ENCODE measurements at regions not wholly inside any gene's neighbourhood (a gene's known extent, or its start where the extent isn't known, plus 50 kb on each side); places are given as distances from the start of the nearest gene placed in this dataset.
A peak's percentile ranks its signal among the peaks of the same experiment; 100 is the strongest.

DNA sequence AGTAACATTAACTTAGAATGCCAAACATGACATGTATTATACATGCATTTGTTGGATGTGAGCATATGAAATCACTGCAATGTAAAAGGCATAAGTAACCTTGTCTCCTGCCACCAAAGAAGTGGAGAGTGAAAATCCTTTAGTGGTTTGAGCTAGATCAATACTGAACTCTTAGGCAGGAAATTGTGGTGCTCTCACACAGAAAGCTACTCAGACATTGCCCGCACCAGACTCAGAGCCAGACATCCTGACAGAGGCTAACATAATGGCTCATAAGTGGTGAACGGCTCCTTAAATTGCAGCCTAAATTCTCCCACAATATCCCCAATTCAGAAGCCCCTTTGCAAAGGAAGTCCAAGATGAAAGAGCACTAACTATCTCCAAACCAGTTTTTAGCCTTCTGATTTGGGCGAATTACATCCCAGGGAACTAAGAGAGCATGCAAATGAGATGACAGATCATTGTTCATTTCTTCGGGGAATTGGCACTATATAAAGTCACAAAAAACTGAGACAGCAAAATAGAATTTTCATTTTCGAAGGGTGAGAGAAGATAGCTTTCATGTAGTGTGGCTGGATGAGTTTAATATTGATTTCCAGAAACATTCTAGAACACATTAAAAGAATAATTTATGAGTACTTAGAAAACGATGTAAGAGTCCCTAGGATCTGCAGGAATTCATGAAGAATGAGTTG, 233.6 kb upstream of the RPS6KA3 start:
- Histone ChIP-seq H3K9ac (ENCODE audit: low read length) (no peak overlapping the region), H3K27me3 (replicated peaks; ENCODE audit: control insufficient read depth, insufficient read depth, low read length) (no peaks in the 10 kb centered on the region), H3K4me3 (ENCODE audit: low read length) (no peak overlapping the region), H3K36me3 (ENCODE audit: control insufficient read depth, insufficient read depth, low read length, severe bottlenecking) (no peaks in the 10 kb centered on the region), H3K9me3 (ENCODE audit: control insufficient read depth, low read length) (no peaks in the 10 kb centered on the region), H3K4me1 (ENCODE audit: control insufficient read depth, insufficient read depth, low read length) (no peaks in the 10 kb centered on the region)
- DNase-seq (ENCODE audit: low read depth): no peak

GRCh38 chrX:20499763-20500162, 233.1 kb upstream of the RPS6KA3 start:
- no peak for DNase-seq (ENCODE audit: low read depth)
- Histone ChIP-seq H3K4me1 (ENCODE audit: control insufficient read depth, insufficient read depth, low read length) (no peaks in the 10 kb centered on the region), H3K36me3 (ENCODE audit: control insufficient read depth, insufficient read depth, low read length, severe bottlenecking) (no peaks in the 10 kb centered on the region), H3K9me3 (ENCODE audit: control insufficient read depth, low read length) (no peaks in the 10 kb centered on the region), H3K9ac (ENCODE audit: low read length) (no peak overlapping the region), H3K4me3 (ENCODE audit: low read length) (no peak overlapping the region), H3K27me3 (replicated peaks; ENCODE audit: control insufficient read depth, insufficient read depth, low read length) (no peaks in the 10 kb centered on the region)

- no peak for DNase-seq (ENCODE audit: low read depth)
- Histone ChIP-seq H3K27me3 (replicated peaks; ENCODE audit: control insufficient read depth, insufficient read depth, low read length) (no peaks in the 10 kb centered on the region), H3K4me3 (ENCODE audit: low read length) (no peak overlapping the region)
Measured at GRCh38 chrX:20498851-20499635, 232.3 kb upstream of the RPS6KA3 start.

DNA sequence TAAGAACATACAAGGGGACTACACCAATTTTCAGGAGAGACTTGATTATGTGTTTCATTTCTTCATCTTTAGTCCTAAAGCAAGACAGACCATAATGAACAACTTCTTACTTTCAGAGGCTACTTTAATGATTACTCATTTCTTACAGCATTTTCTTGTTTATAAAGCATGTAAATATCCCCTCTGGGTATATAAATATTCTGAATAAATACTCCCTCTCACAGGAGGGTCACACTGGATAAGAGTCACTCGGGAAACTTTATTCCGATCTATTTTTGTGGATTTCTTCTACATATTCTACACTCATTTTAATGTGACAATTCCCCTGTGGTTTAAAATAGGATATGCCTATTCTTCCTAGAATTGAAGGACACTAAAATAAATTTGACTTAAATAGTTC, 228.9 kb upstream of the RPS6KA3 start:
- no peak overlapping the region for H3K4me3 ChIP-seq (ENCODE audit: low read length)
- DNase-seq (ENCODE audit: low read depth): no peak
- no peaks in the 10 kb centered on the region for H3K9me3 ChIP-seq (ENCODE audit: control insufficient read depth, low read length)
- no peaks in the 10 kb centered on the region for H3K4me1 ChIP-seq (ENCODE audit: control insufficient read depth, insufficient read depth, low read length)
- H3K9ac ChIP-seq (ENCODE audit: low read length): no peak overlapping the region
- H3K27me3 ChIP-seq (replicated peaks; ENCODE audit: control insufficient read depth, insufficient read depth, low read length): no peaks in the 10 kb centered on the region
- H3K36me3 ChIP-seq (ENCODE audit: control insufficient read depth, insufficient read depth, low read length, severe bottlenecking): no peaks in the 10 kb centered on the region

More at GRCh38 chrX:20498851-20499635, 232.3 kb upstream of the RPS6KA3 start:
- no peaks in the 10 kb centered on the region for H3K36me3 ChIP-seq (ENCODE audit: control insufficient read depth, insufficient read depth, low read length, severe bottlenecking)
- no peaks in the 10 kb centered on the region for H3K9me3 ChIP-seq (ENCODE audit: control insufficient read depth, low read length)
- H3K4me1 ChIP-seq (ENCODE audit: control insufficient read depth, insufficient read depth, low read length): no peaks in the 10 kb centered on the region
- no peak overlapping the region for H3K9ac ChIP-seq (ENCODE audit: low read length)

DNA sequence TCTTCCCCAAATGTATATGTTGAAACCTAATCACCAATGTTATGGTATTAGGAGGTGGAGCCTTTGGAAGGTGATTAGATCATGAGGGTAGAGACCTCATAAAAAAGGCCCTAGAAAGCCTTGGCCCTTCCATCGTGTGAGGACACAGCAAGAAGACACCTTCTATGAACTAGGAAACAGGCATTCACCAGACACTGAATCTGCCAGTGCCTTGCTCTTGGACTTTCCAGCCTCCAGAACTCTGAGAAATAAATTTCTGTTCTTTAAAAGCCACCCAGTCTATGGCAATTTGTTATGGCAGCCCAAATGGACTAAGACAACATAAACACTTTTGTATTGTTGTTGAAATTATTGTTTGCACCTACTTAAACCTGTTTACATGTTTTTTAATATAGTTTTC, 221.8 kb upstream of the RPS6KA3 start:
- Histone ChIP-seq H3K9me3 (ENCODE audit: control insufficient read depth, low read length) (no peaks in the 10 kb centered on the region), H3K27me3 (replicated peaks; ENCODE audit: control insufficient read depth, insufficient read depth, low read length) (peaks cover 4% of the 10 kb centered on the region), H3K4me1 (ENCODE audit: control insufficient read depth, insufficient read depth, low read length) (no peaks in the 10 kb centered on the region), H3K9ac (ENCODE audit: low read length) (no peak overlapping the region), H3K4me3 (ENCODE audit: low read length) (no peak overlapping the region), H3K36me3 (ENCODE audit: control insufficient read depth, insufficient read depth, low read length, severe bottlenecking) (no peaks in the 10 kb centered on the region)
- no peak for DNase-seq (ENCODE audit: low read depth)

DNA sequence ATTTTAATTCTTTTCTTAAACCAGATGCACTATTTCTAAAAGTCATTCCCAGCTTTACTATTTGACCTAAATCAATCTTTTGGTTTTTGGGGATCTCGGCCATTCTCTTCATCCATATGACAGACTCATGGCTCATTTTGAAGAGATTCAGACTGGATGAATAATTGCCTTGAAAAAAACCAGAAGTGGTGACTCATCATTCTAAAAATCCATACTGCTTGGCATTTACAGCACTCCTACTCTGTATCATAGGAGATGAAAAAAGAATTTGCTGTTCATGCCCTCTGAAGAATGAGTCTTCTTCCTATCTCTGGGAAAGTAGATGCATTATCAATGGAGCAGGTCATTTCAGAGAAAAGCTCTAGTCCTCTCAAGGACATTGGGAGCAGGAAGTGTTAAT, 220.5 kb upstream of the RPS6KA3 start:
- DNase-seq (ENCODE audit: low read depth): peak; percentile 46
- H3K9ac ChIP-seq (ENCODE audit: low read length): no peak overlapping the region
- H3K4me1 ChIP-seq (ENCODE audit: control insufficient read depth, insufficient read depth, low read length): no peaks in the 10 kb centered on the region
- H3K36me3 ChIP-seq (ENCODE audit: control insufficient read depth, insufficient read depth, low read length, severe bottlenecking): no peaks in the 10 kb centered on the region
- peaks cover 4% of the 10 kb centered on the region for H3K27me3 ChIP-seq (replicated peaks; ENCODE audit: control insufficient read depth, insufficient read depth, low read length)
- no peak overlapping the region for H3K4me3 ChIP-seq (ENCODE audit: low read length)
- H3K9me3 ChIP-seq (ENCODE audit: control insufficient read depth, low read length): no peaks in the 10 kb centered on the region

GRCh38 chrX:20481632-20482031, 214.9 kb upstream of the RPS6KA3 start:
- DNase-seq (ENCODE audit: low read depth): no peak
- H3K36me3 ChIP-seq (ENCODE audit: control insufficient read depth, insufficient read depth, low read length, severe bottlenecking): no peaks in the 10 kb centered on the region
- no peaks in the 10 kb centered on the region for H3K4me1 ChIP-seq (ENCODE audit: control insufficient read depth, insufficient read depth, low read length)
- H3K9ac ChIP-seq (ENCODE audit: low read length): no peak overlapping the region
- no peaks in the 10 kb centered on the region for H3K9me3 ChIP-seq (ENCODE audit: control insufficient read depth, low read length)
- H3K4me3 ChIP-seq (ENCODE audit: low read length): no peak overlapping the region
- peaks cover 5% of the 10 kb centered on the region for H3K27me3 ChIP-seq (replicated peaks; ENCODE audit: control insufficient read depth, insufficient read depth, low read length)

DNA sequence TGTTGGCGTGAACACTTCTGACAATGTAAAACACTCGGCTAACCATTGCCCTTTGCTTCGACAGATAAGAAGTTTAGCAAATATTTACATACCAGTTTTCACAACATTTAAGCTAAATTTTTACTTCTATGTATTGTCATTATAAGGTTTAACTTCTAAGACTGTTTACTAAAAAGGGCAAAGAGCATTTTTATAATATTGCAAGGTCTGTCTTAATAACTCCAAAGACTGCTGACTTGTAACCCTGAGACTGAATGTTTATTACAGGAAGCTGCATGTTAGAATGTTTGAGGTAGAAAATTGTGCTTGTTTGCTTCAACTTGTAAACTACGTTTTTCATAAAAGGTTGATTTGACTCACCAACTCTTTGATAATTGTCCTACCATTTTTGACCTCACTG, 213.2 kb upstream of the RPS6KA3 start:
- no peak overlapping the region for H3K9ac ChIP-seq (ENCODE audit: low read length)

GRCh38 chrX:20479048-20479447, 212.3 kb upstream of the RPS6KA3 start:
- Histone ChIP-seq H3K27me3 (replicated peaks; ENCODE audit: control insufficient read depth, insufficient read depth, low read length) (peaks cover 5% of the 10 kb centered on the region), H3K9me3 (ENCODE audit: control insufficient read depth, low read length) (no peaks in the 10 kb centered on the region), H3K4me3 (ENCODE audit: low read length) (no peak overlapping the region), H3K9ac (ENCODE audit: low read length) (no peak overlapping the region), H3K36me3 (ENCODE audit: control insufficient read depth, insufficient read depth, low read length, severe bottlenecking) (no peaks in the 10 kb centered on the region), H3K4me1 (ENCODE audit: control insufficient read depth, insufficient read depth, low read length) (no peaks in the 10 kb centered on the region)
- DNase-seq (ENCODE audit: low read depth): no peak

More for the DNA sequence above, 213.2 kb upstream of the RPS6KA3 start:
- no peak for DNase-seq (ENCODE audit: low read depth)
- no peaks in the 10 kb centered on the region for H3K4me1 ChIP-seq (ENCODE audit: control insufficient read depth, insufficient read depth, low read length)
- no peaks in the 10 kb centered on the region for H3K9me3 ChIP-seq (ENCODE audit: control insufficient read depth, low read length)
- no peak overlapping the region for H3K4me3 ChIP-seq (ENCODE audit: low read length)
- peaks cover 5% of the 10 kb centered on the region for H3K27me3 ChIP-seq (replicated peaks; ENCODE audit: control insufficient read depth, insufficient read depth, low read length)
- H3K36me3 ChIP-seq (ENCODE audit: control insufficient read depth, insufficient read depth, low read length, severe bottlenecking): no peaks in the 10 kb centered on the region

- H3K36me3 ChIP-seq (ENCODE audit: control insufficient read depth, insufficient read depth, low read length, severe bottlenecking): no peaks in the 10 kb centered on the region
- no peaks in the 10 kb centered on the region for H3K9me3 ChIP-seq (ENCODE audit: control insufficient read depth, low read length)
Measured at GRCh38 chrX:20477836-20478524, 211.3 kb upstream of the RPS6KA3 start.

GRCh38 chrX:20477219-20477618, 210.5 kb upstream of the RPS6KA3 start:
- H3K9ac ChIP-seq (ENCODE audit: low read length): no peak overlapping the region
- peaks cover 20% of the 10 kb centered on the region for H3K27me3 ChIP-seq (replicated peaks; ENCODE audit: control insufficient read depth, insufficient read depth, low read length)
- DNase-seq (ENCODE audit: low read depth): no peak
- no peaks in the 10 kb centered on the region for H3K4me1 ChIP-seq (ENCODE audit: control insufficient read depth, insufficient read depth, low read length)
- no peaks in the 10 kb centered on the region for H3K9me3 ChIP-seq (ENCODE audit: control insufficient read depth, low read length)
- no peaks in the 10 kb centered on the region for H3K36me3 ChIP-seq (ENCODE audit: control insufficient read depth, insufficient read depth, low read length, severe bottlenecking)
- H3K4me3 ChIP-seq (ENCODE audit: low read length): no peak overlapping the region

More at GRCh38 chrX:20477836-20478524, 211.3 kb upstream of the RPS6KA3 start:
- H3K4me1 ChIP-seq (ENCODE audit: control insufficient read depth, insufficient read depth, low read length): no peaks in the 10 kb centered on the region
- H3K9ac ChIP-seq (ENCODE audit: low read length): no peak overlapping the region
- no peak overlapping the region for H3K4me3 ChIP-seq (ENCODE audit: low read length)
- DNase-seq (ENCODE audit: low read depth): no peak
- peaks cover 16% of the 10 kb centered on the region for H3K27me3 ChIP-seq (replicated peaks; ENCODE audit: control insufficient read depth, insufficient read depth, low read length)
